Cardiac muscle cell (in vitro differentiated cells and primary cell): ENCODE measurements at regions not wholly inside any gene's neighbourhood (a gene's known extent, or its start where the extent isn't known, plus 50 kb on each side); places are given as distances from the start of the nearest gene placed in this dataset.

ENCODE experiments used
- DNase-seq, 2 donors: peaks; one replicate each; pipeline versions ENCODE4 v3.0.0 to v3.0.0-alpha.2; 2010 to 2017; ENCODE audit warnings: low read depth in 1 of 2, low spot score in 1 of 2
- H3K27ac ChIP-seq: fragments of 200-600 bp; sonication (generic); 2 replicates; pipeline ENCODE4 v1.5.1; 2016
- H3K27me3 ChIP-seq: fragments of 200-600 bp; sonication (generic); 2 replicates; pipeline ENCODE4 v1.6.0; 2016; ENCODE audit warnings: control low read depth
- H3K36me3 ChIP-seq: fragments of 200-600 bp; sonication (generic); 2 replicates; pipeline ENCODE4 v1.5.1; 2016; ENCODE audit warnings: control low read depth
- H3K4me1 ChIP-seq: fragments of 200-600 bp; sonication (generic); 2 replicates; pipeline ENCODE4 v1.8.1; 2017; ENCODE audit warnings: low read depth, mild to moderate bottlenecking, mixed run types
- H3K4me3 ChIP-seq: fragments of 200-600 bp; sonication (generic); 2 replicates; pipeline ENCODE4 v1.5.1; 2016; ENCODE audit warnings: mild to moderate bottlenecking
- H3K9me3 ChIP-seq: fragments of 200-600 bp; sonication (generic); 2 replicates; pipeline ENCODE4 v1.5.1; 2017; ENCODE audit warnings: low read depth, mild to moderate bottlenecking, control low read depth
- TF ChIP-seq, protein P1 (sequence below): IDR thresholded peaks from 2 replicates; pipeline ENCODE4 v1.5.1; 2012; ENCODE audit warnings: low read depth, mild to moderate bottlenecking, low read length

GRCh38 chr2:45182667-45183295, 173.5 kb upstream of the SIX2 start:
- Histone ChIP-seq H3K4me3 (no peak overlapping the region), H3K27ac (no peak overlapping the region), H3K27me3 (peaks cover 3% of the 10 kb centered on the region), H3K4me1 (no peaks in the 10 kb centered on the region), H3K36me3 (no peaks in the 10 kb centered on the region), H3K9me3 (no peaks in the 10 kb centered on the region)
- DNase-seq = peak in 1 of 2 donors; percentile 84
- TF ChIP-seq, protein P1, sequence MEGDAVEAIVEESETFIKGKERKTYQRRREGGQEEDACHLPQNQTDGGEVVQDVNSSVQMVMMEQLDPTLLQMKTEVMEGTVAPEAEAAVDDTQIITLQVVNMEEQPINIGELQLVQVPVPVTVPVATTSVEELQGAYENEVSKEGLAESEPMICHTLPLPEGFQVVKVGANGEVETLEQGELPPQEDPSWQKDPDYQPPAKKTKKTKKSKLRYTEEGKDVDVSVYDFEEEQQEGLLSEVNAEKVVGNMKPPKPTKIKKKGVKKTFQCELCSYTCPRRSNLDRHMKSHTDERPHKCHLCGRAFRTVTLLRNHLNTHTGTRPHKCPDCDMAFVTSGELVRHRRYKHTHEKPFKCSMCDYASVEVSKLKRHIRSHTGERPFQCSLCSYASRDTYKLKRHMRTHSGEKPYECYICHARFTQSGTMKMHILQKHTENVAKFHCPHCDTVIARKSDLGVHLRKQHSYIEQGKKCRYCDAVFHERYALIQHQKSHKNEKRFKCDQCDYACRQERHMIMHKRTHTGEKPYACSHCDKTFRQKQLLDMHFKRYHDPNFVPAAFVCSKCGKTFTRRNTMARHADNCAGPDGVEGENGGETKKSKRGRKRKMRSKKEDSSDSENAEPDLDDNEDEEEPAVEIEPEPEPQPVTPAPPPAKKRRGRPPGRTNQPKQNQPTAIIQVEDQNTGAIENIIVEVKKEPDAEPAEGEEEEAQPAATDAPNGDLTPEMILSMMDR = no peak

DNA sequence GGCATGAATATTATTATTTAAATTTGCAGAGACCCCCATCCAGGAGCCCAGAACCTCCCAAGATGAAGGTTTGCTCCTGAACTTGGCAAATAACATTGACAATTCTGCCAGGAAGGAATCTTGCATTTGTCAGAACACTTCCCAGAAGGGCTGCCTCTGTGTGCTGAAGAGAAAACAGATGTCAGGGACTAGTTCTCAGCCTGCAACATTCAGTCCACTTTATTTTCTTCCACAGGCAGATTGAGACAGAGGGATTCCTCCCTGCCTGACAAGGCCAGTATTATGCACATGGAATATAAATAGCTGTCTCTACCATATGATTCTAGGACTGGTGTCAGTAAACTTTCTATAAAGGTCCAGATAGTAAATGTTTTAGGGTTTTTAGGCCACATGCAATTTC, 171.5 kb upstream of the SIX2 start:
- H3K4me1 ChIP-seq = no peaks in the 10 kb centered on the region
- H3K27ac ChIP-seq = no peak overlapping the region
- H3K9me3 ChIP-seq = no peaks in the 10 kb centered on the region
- H3K4me3 ChIP-seq = no peak overlapping the region
- DNase-seq = peak in 1 of 2 donors; percentile 76
- H3K36me3 ChIP-seq = no peaks in the 10 kb centered on the region
- TF ChIP-seq, protein P1 = no peak
- no peaks in the 10 kb centered on the region for H3K27me3 ChIP-seq

DNA sequence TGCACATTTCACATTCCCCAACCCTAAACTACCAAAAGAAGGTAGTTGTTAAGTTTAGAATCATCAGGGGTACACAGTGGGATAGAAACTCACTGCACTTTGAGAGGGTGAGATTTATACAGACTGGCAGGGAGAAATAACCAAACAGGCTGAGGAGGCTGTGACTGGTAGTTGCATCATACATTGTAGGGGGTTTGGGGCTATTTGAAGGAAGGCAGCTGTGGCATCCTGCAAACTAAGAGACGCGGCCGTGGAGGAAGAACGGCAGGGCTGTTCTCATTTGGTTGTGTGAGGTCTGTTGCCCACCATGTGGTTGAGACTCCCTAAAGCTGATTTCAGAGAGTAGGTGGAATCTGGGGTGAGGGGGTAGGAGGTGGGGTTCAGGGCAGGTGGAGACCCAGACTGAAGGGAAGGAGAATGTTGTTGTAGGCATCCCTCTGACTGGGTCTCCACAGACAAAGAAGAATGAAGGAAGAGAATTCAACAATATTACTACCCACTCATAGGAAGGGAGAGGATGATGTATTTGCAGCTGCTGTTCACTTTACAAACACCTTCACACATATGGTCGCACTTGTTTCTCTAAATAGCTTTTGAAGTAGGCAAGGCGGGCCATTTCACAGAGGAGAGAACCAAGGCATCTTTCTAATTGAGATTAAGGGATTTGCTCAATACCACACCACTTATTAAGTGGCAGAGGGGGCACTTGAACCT, 170.9 kb upstream of the SIX2 start:
- no peak overlapping the region for H3K4me3 ChIP-seq
- peak in 1 of 2 donors; percentile 84 for DNase-seq

DNA sequence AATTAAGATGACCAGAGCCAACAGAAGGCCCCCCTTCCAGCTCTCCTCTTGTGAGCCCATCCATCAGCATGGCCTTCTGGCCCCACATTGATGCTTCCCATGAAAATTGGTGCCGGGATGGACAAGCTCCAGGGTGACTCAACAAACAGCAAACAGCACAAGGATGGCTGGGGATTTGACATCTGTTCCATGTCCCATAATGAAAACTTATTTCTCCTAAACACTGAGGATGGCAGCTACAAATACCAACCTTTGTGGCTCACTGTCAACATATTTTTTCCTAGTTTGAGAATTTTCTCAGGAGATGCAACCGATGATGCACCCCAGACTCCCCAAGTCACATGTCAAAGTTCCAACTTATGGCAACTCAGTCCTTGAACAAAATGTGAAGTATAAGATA, 169.6 kb upstream of the SIX2 start:
- TF ChIP-seq, protein P1 = no peak
- peaks cover 5% of the 10 kb centered on the region for H3K27me3 ChIP-seq
- H3K4me3 ChIP-seq = no peak overlapping the region
- DNase-seq = peak in 1 of 2 donors; percentile 43
- H3K27ac ChIP-seq = no peak overlapping the region
- no peaks in the 10 kb centered on the region for H3K4me1 ChIP-seq
- H3K36me3 ChIP-seq = no peaks in the 10 kb centered on the region
- H3K9me3 ChIP-seq = no peaks in the 10 kb centered on the region

More for the DNA sequence above, 170.9 kb upstream of the SIX2 start:
- no peaks in the 10 kb centered on the region for H3K9me3 ChIP-seq
- no peaks in the 10 kb centered on the region for H3K27me3 ChIP-seq
- TF ChIP-seq, protein P1 = no peak
- H3K36me3 ChIP-seq = no peaks in the 10 kb centered on the region
- H3K27ac ChIP-seq = no peak overlapping the region
- H3K4me1 ChIP-seq = no peaks in the 10 kb centered on the region

GRCh38 chr2:45178359-45178758, 169.1 kb upstream of the SIX2 start:
- no peak for DNase-seq
- Histone ChIP-seq H3K4me3 (no peak overlapping the region), H3K27ac (no peak overlapping the region), H3K36me3 (no peaks in the 10 kb centered on the region), H3K9me3 (no peaks in the 10 kb centered on the region), H3K27me3 (peaks cover 9% of the 10 kb centered on the region), H3K4me1 (no peaks in the 10 kb centered on the region)
- TF ChIP-seq, protein P1 = no peak
